ENCODE measurements at regions not wholly inside any gene's neighbourhood (a gene's known extent, or its start where the extent isn't known, plus 50 kb on each side); places are given as distances from the start of the nearest gene placed in this dataset.

DNA sequence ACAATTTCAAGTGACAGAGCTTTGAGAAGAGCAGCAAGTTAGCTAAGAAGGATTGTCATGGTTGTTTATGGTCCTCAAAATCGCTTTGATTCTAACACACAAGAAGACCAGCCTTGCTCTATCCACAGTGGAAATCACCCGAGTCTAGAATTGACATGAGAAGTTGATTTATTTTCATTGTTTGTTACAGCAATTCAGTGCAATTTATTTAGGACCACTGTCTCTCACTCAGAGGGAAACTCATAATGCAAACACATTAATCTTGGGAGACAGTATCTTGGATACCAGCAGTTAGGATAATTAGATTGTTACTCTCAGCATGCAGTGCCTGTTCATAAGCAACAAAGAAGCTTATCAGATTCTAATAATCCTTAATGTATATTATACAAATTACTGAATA, 498.9 kb downstream of the NTRK2 start:
- in situ Hi-C loops (cut with MboI), result no loop called here
- 0% methylated on average over 2 of the region's 2 CpGs for WGBS (ENCODE audit: insufficient coverage, low coverage, missing lambda C conversion rate)

More for the DNA sequence above, 498.9 kb downstream of the NTRK2 start:
- H3K4me2 ChIP-seq (ENCODE audit: insufficient read depth, low read length), result no peak overlapping the region
- POLR2A ChIA-PET, result interaction anchor here (0.7 kb wide), 1 partner anchor 11 kb away, joined by 4 read pairs; no protein-coding TSS in a partner anchor
- no peaks in the 10 kb centered on the region for H3K9me1 ChIP-seq (ENCODE audit: control insufficient read depth, insufficient read depth, low read length)
- TF ChIP-seq, protein P1, sequence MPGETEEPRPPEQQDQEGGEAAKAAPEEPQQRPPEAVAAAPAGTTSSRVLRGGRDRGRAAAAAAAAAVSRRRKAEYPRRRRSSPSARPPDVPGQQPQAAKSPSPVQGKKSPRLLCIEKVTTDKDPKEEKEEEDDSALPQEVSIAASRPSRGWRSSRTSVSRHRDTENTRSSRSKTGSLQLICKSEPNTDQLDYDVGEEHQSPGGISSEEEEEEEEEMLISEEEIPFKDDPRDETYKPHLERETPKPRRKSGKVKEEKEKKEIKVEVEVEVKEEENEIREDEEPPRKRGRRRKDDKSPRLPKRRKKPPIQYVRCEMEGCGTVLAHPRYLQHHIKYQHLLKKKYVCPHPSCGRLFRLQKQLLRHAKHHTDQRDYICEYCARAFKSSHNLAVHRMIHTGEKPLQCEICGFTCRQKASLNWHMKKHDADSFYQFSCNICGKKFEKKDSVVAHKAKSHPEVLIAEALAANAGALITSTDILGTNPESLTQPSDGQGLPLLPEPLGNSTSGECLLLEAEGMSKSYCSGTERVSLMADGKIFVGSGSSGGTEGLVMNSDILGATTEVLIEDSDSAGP (CRISPR knock-in tag; IDR thresholded peaks at IDR 0.05), result no peak
- TF ChIP-seq, protein P2, sequence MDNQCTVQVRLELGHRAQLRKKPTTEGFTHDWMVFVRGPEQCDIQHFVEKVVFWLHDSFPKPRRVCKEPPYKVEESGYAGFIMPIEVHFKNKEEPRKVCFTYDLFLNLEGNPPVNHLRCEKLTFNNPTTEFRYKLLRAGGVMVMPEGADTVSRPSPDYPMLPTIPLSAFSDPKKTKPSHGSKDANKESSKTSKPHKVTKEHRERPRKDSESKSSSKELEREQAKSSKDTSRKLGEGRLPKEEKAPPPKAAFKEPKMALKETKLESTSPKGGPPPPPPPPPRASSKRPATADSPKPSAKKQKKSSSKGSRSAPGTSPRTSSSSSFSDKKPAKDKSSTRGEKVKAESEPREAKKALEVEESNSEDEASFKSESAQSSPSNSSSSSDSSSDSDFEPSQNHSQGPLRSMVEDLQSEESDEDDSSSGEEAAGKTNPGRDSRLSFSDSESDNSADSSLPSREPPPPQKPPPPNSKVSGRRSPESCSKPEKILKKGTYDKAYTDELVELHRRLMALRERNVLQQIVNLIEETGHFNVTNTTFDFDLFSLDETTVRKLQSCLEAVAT (IDR thresholded peaks at IDR 0.05), result no peak
- TF ChIP-seq MAFF (IDR thresholded peaks at IDR 0.05; ENCODE audit: low read length) (no peak), TBL1XR1 (IDR thresholded peaks at IDR 0.05; ENCODE audit: low read length in 2 of 2) (no peak)
- FAIRE-seq (no peak), ATAC-seq (no peak), DNase-seq (ENCODE audit: extremely low read depth in 1 of 4, low spot score in 3 of 4) (no peak)
- CTCF ChIA-PET (ENCODE audit: low intra/inter-chr PET ratio), result no interaction called here
- H3K79me2 ChIP-seq (ENCODE audit: control insufficient read depth, insufficient read depth, low read length), result no peaks in the 10 kb centered on the region
- no peak overlapping the region for H3K27ac ChIP-seq (ENCODE audit: extremely low read depth, low read depth, low read length)
- no peaks in the 10 kb centered on the region for H3K27me3 ChIP-seq (ENCODE audit: control insufficient read depth in 2 of 2, insufficient read depth in 2 of 2, low read length in 2 of 2)
- no peak overlapping the region for H3K9ac ChIP-seq (ENCODE audit: insufficient read depth in 1 of 2, low read depth in 2 of 2, low read length in 2 of 2)
- intact Hi-C loops (cut with micrococcal nuclease), result no loop called here
- no peaks in the 10 kb centered on the region for H3K9me3 ChIP-seq (replicated peaks; ENCODE audit: control insufficient read depth, insufficient read depth, low read depth, low read length)
- no peaks in the 10 kb centered on the region for H3K4me1 ChIP-seq (replicated peaks in 1 of 2; ENCODE audit: control insufficient read depth in 2 of 2, insufficient read depth in 2 of 2, low read length in 2 of 2)
- no peaks in the 10 kb centered on the region for H4K20me1 ChIP-seq (replicated peaks; ENCODE audit: control insufficient read depth, insufficient read depth, low read length)
- no peaks in the 10 kb centered on the region for H3K36me3 ChIP-seq (ENCODE audit: control insufficient read depth, insufficient read depth, low read length)
- no TSS peak for BruUV-seq (replicated peaks)
- no peak overlapping the region for H3K4me3 ChIP-seq
- no peak overlapping the region for H2AFZ ChIP-seq (ENCODE audit: low read depth, low read length)
